ENCODE measurements at regions not wholly inside any gene's neighbourhood (a gene's known extent, or its start where the extent isn't known, plus 50 kb on each side); places are given as distances from the start of the nearest gene placed in this dataset.

DNA sequence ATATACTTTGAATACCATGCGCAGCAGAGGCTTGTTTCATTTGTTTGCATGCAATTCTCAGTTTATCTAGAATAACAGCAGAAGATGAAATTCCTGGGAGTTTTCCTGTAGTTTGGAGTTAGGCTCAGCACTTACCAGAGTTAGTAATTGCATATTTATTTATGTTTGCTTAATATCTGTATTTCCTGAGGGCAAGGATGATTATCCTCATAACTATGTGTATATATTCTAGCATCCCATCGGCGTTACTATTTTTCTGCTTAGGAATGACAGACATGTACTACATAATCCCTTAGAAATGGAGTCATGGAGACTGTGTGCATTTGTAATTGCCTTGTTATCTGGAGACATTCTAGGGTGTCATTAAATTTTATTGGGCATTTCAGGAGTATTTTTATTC, 1184.8 kb downstream of the DTWD2 start:
- Histone ChIP-seq H3K9me3 (ENCODE audit: control insufficient read depth in 2 of 2, insufficient read depth in 1 of 2, low read depth in 1 of 2, low read length in 1 of 2) (no peaks in the 10 kb centered on the region), H3K36me3 (ENCODE audit: control insufficient read depth in 2 of 2, insufficient read depth in 2 of 2, low read length in 1 of 2) (no peaks in the 10 kb centered on the region), H3K4me3 (ENCODE audit: low read depth in 1 of 2, low read length in 2 of 2) (no peak overlapping the region), H3K27me3 (ENCODE audit: control insufficient read depth in 1 of 2, insufficient read depth in 2 of 2, low read length in 2 of 2) (no peaks in the 10 kb centered on the region), H3K4me1 (ENCODE audit: control insufficient read depth in 2 of 2, insufficient read depth in 2 of 2, low read length in 1 of 2) (no peaks in the 10 kb centered on the region), H3K27ac (ENCODE audit: low read depth in 2 of 2, low read length in 1 of 2) (no peak overlapping the region)
- WGBS, 2 donors, result 72 to 81% methylated on average over 3 of the region's 3 CpGs

DNA sequence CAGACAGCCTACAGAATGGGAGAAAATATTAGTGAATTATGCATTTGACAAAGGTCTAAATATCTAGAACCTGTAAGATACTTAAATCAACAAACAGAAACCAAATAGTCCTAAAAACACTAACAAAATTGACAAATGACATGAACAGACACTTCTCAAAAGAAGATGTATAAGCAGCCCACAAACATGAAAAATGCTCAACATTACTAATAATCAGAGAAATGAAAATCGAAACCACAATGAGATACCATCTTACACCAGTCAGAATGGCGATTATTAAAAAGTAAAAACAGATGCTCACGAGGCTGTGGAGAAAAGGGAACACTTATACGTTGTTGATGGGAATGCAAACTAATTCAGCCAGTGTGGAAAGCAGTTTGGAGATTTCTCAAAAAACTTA, 1186.8 kb downstream of the DTWD2 start:
- Histone ChIP-seq H3K27ac (ENCODE audit: low read depth in 2 of 2, low read length in 1 of 2) (no peak overlapping the region), H3K27me3 (ENCODE audit: control insufficient read depth in 1 of 2, insufficient read depth in 2 of 2, low read length in 2 of 2) (no peaks in the 10 kb centered on the region), H3K4me1 (ENCODE audit: control insufficient read depth in 2 of 2, insufficient read depth in 2 of 2, low read length in 1 of 2) (no peaks in the 10 kb centered on the region), H3K36me3 (ENCODE audit: control insufficient read depth in 2 of 2, insufficient read depth in 2 of 2, low read length in 1 of 2) (no peaks in the 10 kb centered on the region), H3K9me3 (ENCODE audit: control insufficient read depth in 2 of 2, insufficient read depth in 1 of 2, low read depth in 1 of 2, low read length in 1 of 2) (no peaks in the 10 kb centered on the region), H3K4me3 (ENCODE audit: low read depth in 1 of 2, low read length in 2 of 2) (no peak overlapping the region)
- WGBS, 2 donors, result 90 to 91% methylated on average over 4 of the region's 4 CpGs

DNA sequence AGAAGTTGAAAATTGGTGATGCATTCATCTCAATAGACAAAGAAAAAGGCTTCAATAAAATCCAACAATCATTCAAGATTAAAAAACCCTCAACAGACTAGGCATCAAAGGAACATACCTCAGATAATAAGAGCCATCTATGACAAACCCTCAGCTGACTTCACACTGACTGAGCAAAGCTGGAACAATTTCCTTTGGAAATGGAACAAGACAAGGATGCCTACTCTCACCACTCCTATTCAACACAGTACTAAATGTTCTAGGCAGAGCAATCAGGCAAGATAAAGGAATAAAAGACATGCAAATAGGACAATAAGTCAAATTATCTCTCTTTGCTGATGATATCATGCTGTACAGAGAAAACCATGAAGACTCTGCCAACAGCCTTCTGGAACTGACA, 1188.1 kb downstream of the DTWD2 start:
- Histone ChIP-seq H3K36me3 (ENCODE audit: control insufficient read depth in 2 of 2, insufficient read depth in 2 of 2, low read length in 1 of 2) (no peaks in the 10 kb centered on the region), H3K4me3 (ENCODE audit: low read depth in 1 of 2, low read length in 2 of 2) (no peak overlapping the region), H3K27me3 (ENCODE audit: control insufficient read depth in 1 of 2, insufficient read depth in 2 of 2, low read length in 2 of 2) (no peaks in the 10 kb centered on the region), H3K9me3 (ENCODE audit: control insufficient read depth in 2 of 2, insufficient read depth in 1 of 2, low read depth in 1 of 2, low read length in 1 of 2) (no peaks in the 10 kb centered on the region), H3K27ac (ENCODE audit: low read depth in 2 of 2, low read length in 1 of 2) (no peak overlapping the region), H3K4me1 (ENCODE audit: control insufficient read depth in 2 of 2, insufficient read depth in 2 of 2, low read length in 1 of 2) (no peaks in the 10 kb centered on the region)

DNA sequence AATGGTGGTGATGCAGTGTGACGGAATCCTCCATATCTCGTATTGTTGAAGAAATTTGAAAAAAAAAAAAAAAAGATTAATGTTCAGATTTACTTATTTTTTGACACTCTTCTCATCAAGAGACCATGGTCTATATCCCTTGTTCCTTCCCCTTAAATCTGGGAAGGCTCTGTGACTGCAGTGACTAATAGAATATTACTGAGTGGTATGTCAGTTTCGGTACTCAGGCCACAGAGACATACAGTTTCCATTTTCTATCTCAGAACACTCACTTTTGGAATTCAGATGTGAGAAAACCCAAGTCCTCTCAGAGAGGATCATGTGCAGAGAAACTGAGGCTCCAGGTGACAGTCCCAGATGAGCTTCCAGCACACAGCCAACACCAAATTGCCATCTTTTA, 1193.5 kb downstream of the DTWD2 start:
- Histone ChIP-seq H3K4me3 (ENCODE audit: low read depth in 1 of 2, low read length in 2 of 2) (no peak overlapping the region), H3K9me3 (ENCODE audit: control insufficient read depth in 2 of 2, insufficient read depth in 1 of 2, low read depth in 1 of 2, low read length in 1 of 2) (no peaks in the 10 kb centered on the region), H3K27me3 (ENCODE audit: control insufficient read depth in 1 of 2, insufficient read depth in 2 of 2, low read length in 2 of 2) (no peaks in the 10 kb centered on the region), H3K36me3 (ENCODE audit: control insufficient read depth in 2 of 2, insufficient read depth in 2 of 2, low read length in 1 of 2) (no peaks in the 10 kb centered on the region), H3K27ac (ENCODE audit: low read depth in 2 of 2, low read length in 1 of 2) (no peak overlapping the region), H3K4me1 (ENCODE audit: control insufficient read depth in 2 of 2, insufficient read depth in 2 of 2, low read length in 1 of 2) (no peaks in the 10 kb centered on the region)
- WGBS, 2 donors, result 83 to 86% methylated on average over 3 of the region's 3 CpGs

DNA sequence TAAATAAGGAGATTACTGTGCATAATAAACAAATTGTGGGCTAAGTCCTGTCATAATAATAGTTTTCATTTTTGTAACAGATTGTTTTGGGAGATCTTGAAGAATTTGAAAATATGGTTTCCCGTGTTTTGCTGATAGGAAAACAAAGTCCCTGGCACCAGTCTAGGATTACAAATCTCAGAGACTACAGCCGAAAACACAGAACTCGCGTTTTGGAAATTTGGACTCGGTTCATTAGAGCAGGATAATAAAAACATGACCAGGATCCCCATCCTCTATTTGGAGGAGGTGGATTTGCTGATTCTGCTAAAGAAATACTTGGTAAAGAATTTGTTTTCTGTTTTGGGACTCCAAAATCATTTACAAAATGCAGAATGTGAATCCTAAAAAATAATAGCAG, 1194.4 kb downstream of the DTWD2 start:
- Histone ChIP-seq H3K27me3 (ENCODE audit: control insufficient read depth in 1 of 2, insufficient read depth in 2 of 2, low read length in 2 of 2) (no peaks in the 10 kb centered on the region), H3K36me3 (ENCODE audit: control insufficient read depth in 2 of 2, insufficient read depth in 2 of 2, low read length in 1 of 2) (no peaks in the 10 kb centered on the region), H3K27ac (ENCODE audit: low read depth in 2 of 2, low read length in 1 of 2) (no peak overlapping the region), H3K9me3 (ENCODE audit: control insufficient read depth in 2 of 2, insufficient read depth in 1 of 2, low read depth in 1 of 2, low read length in 1 of 2) (no peaks in the 10 kb centered on the region), H3K4me1 (ENCODE audit: control insufficient read depth in 2 of 2, insufficient read depth in 2 of 2, low read length in 1 of 2) (no peaks in the 10 kb centered on the region), H3K4me3 (ENCODE audit: low read depth in 1 of 2, low read length in 2 of 2) (no peak overlapping the region)
- 61 to 66% methylated on average over 5 of the region's 5 CpGs for WGBS, 2 donors

DNA sequence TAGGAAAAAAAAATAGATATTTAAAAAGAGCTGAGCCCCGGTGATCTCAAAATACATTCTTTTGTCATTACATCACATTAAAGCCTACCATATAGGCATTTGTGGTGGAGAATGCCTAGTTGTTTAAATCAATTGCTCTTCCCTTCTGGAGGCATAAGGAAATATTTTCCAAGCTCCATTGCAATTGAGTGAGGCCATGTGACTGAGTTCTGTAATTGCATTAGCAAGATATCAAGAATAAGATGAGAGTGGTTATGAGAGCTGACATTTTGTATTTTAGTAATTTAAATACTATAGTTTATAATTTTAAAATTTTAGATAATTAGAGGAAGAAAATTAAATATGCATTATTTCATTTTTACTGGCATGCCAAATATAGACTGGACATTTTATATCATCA, 1195.9 kb downstream of the DTWD2 start:
- no peaks in the 10 kb centered on the region for H3K27me3 ChIP-seq (ENCODE audit: control insufficient read depth in 1 of 2, insufficient read depth in 2 of 2, low read length in 2 of 2)
- no peak overlapping the region for H3K27ac ChIP-seq (ENCODE audit: low read depth in 2 of 2, low read length in 1 of 2)
- no peaks in the 10 kb centered on the region for H3K9me3 ChIP-seq (ENCODE audit: control insufficient read depth in 2 of 2, insufficient read depth in 1 of 2, low read depth in 1 of 2, low read length in 1 of 2)
- WGBS, 2 donors, result 79 to 81% methylated on average over 1 of the region's 1 CpG
- H3K36me3 ChIP-seq (ENCODE audit: control insufficient read depth in 2 of 2, insufficient read depth in 2 of 2, low read length in 1 of 2), result no peaks in the 10 kb centered on the region
- H3K4me1 ChIP-seq (ENCODE audit: control insufficient read depth in 2 of 2, insufficient read depth in 2 of 2, low read length in 1 of 2), result no peaks in the 10 kb centered on the region
- H3K4me3 ChIP-seq (ENCODE audit: low read depth in 1 of 2, low read length in 2 of 2), result no peak overlapping the region

DNA sequence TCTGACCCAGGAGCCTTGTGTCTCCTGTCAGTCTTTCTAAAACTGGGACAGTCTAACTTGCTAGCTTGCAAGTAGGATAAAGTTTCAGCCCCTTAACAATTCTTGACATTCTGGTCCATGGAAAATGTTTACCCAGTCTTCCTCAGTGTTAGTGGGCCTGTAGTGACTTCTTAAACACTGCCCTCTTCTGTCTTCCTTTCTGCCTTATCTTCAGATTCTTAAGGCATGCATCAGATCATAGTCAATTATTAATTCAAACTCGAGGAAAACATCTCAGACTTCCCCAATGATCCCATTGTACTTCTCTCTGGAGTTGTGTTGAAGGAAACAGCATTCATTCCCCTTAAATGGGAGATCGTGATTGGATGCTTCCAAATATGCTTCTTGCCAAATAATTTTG, 1199.8 kb downstream of the DTWD2 start:
- no peaks in the 10 kb centered on the region for H3K9me3 ChIP-seq (ENCODE audit: control insufficient read depth in 2 of 2, insufficient read depth in 1 of 2, low read depth in 1 of 2, low read length in 1 of 2)
- H3K4me1 ChIP-seq (ENCODE audit: control insufficient read depth in 2 of 2, insufficient read depth in 2 of 2, low read length in 1 of 2), result no peaks in the 10 kb centered on the region
- no peak overlapping the region for H3K4me3 ChIP-seq (ENCODE audit: low read depth in 1 of 2, low read length in 2 of 2)
- H3K27me3 ChIP-seq (ENCODE audit: control insufficient read depth in 1 of 2, insufficient read depth in 2 of 2, low read length in 2 of 2), result no peaks in the 10 kb centered on the region
- H3K27ac ChIP-seq (ENCODE audit: low read depth in 2 of 2, low read length in 1 of 2), result no peak overlapping the region
- no peaks in the 10 kb centered on the region for H3K36me3 ChIP-seq (ENCODE audit: control insufficient read depth in 2 of 2, insufficient read depth in 2 of 2, low read length in 1 of 2)
- 29 to 32% methylated on average over 2 of the region's 2 CpGs for WGBS, 2 donors

DNA sequence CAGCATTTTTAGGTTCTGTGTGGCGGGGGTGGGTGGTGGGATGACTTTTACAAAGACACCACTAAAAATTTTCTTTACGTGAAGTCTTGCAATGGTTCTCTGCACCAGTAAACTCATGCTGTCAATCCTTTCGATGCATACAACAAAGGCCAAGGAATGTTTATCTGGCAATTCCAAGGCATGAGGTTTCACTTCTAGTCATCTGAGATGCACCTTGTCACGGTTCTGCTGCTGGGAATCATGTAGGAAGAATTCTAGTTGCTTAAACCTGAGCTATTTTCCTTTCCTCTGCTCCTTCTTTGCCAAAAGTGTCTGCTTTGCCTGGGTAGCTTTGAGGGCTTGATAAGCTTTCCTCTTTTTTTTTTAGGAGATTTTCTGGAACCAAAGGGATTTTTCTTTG, 1204.5 kb upstream of the SEMA6A start:
- Histone ChIP-seq H3K27me3 (ENCODE audit: control insufficient read depth in 1 of 2, insufficient read depth in 2 of 2, low read length in 2 of 2) (no peaks in the 10 kb centered on the region), H3K27ac (ENCODE audit: low read depth in 2 of 2, low read length in 1 of 2) (no peak overlapping the region), H3K36me3 (ENCODE audit: control insufficient read depth in 2 of 2, insufficient read depth in 2 of 2, low read length in 1 of 2) (no peaks in the 10 kb centered on the region), H3K4me1 (ENCODE audit: control insufficient read depth in 2 of 2, insufficient read depth in 2 of 2, low read length in 1 of 2) (no peaks in the 10 kb centered on the region), H3K4me3 (ENCODE audit: low read depth in 1 of 2, low read length in 2 of 2) (no peak overlapping the region), H3K9me3 (ENCODE audit: control insufficient read depth in 2 of 2, insufficient read depth in 1 of 2, low read depth in 1 of 2, low read length in 1 of 2) (no peaks in the 10 kb centered on the region)
- 78 to 85% methylated on average over 4 of the region's 4 CpGs for WGBS, 2 donors

DNA sequence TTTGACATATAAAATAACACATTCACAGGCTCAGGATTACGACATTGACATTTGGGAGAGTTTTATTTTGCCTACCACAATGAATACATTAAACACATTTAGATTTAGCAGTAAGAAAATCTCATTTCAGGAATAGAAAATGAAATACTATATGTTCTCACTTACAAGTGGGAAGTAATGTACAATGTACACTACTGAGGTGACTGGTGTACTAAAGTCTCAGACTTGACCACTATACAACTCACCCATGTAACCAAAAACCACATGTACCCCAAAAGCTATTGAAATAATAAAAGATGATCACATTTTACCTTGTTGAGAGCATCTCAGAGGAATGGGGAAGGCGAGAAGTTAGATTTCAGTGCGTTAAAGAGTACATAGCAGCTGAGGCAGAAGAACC, 1202.4 kb upstream of the SEMA6A start:
- Histone ChIP-seq H3K36me3 (ENCODE audit: control insufficient read depth in 2 of 2, insufficient read depth in 2 of 2, low read length in 1 of 2) (no peaks in the 10 kb centered on the region), H3K27me3 (ENCODE audit: control insufficient read depth in 1 of 2, insufficient read depth in 2 of 2, low read length in 2 of 2) (no peaks in the 10 kb centered on the region), H3K9me3 (ENCODE audit: control insufficient read depth in 2 of 2, insufficient read depth in 1 of 2, low read depth in 1 of 2, low read length in 1 of 2) (peaks cover 0 to 2% of the 10 kb centered on the region in 2 donors), H3K4me1 (ENCODE audit: control insufficient read depth in 2 of 2, insufficient read depth in 2 of 2, low read length in 1 of 2) (no peaks in the 10 kb centered on the region), H3K27ac (ENCODE audit: low read depth in 2 of 2, low read length in 1 of 2) (no peak overlapping the region), H3K4me3 (ENCODE audit: low read depth in 1 of 2, low read length in 2 of 2) (no peak overlapping the region)
- WGBS, 2 donors, result 78 to 79% methylated on average over 3 of the region's 3 CpGs

DNA sequence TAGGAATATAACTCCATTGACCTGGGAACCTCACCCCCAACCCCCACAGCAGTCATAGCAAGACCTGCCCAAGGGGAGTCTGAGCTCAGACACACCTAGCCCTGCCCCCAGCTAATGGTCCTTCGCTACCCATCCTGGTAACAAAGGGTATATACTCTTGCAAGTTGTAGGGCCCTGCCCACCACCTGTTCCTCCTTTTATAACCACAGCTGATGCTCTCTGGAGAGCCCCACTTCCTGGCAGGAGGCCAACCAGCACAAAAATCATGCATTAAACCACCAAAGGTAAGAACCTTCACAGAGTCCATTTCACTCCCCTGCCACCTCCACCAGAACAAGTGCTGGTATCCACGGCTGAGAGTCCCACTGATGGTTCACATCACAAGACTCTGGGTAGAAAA, 1195.3 kb upstream of the SEMA6A start:
- Histone ChIP-seq H3K27me3 (ENCODE audit: control insufficient read depth in 1 of 2, insufficient read depth in 2 of 2, low read length in 2 of 2) (no peaks in the 10 kb centered on the region), H3K36me3 (ENCODE audit: control insufficient read depth in 2 of 2, insufficient read depth in 2 of 2, low read length in 1 of 2) (no peaks in the 10 kb centered on the region), H3K4me3 (ENCODE audit: low read depth in 1 of 2, low read length in 2 of 2) (no peak overlapping the region), H3K27ac (ENCODE audit: low read depth in 2 of 2, low read length in 1 of 2) (no peak overlapping the region), H3K9me3 (ENCODE audit: control insufficient read depth in 2 of 2, insufficient read depth in 1 of 2, low read depth in 1 of 2, low read length in 1 of 2) (peaks cover 0 to 2% of the 10 kb centered on the region in 2 donors), H3K4me1 (ENCODE audit: control insufficient read depth in 2 of 2, insufficient read depth in 2 of 2, low read length in 1 of 2) (no peaks in the 10 kb centered on the region)
- 83 to 86% methylated on average over 2 of the region's 2 CpGs for WGBS, 2 donors
